HTR-8/SVneo (cell line): ENCODE measurements at regions not wholly inside any gene's neighbourhood (a gene's known extent, or its start where the extent isn't known, plus 50 kb on each side); places are given as distances from the start of the nearest gene placed in this dataset.

Experiments
- DNase-seq: peaks from one replicate; pipeline ENCODE4 v3.0.0; 2011; ENCODE audit warnings: low spot score, mixed read lengths; ENCODE audit not compliant: insufficient read length
- FAIRE-seq: peaks from 2 replicates; lab custom pipeline; 2011; peaks lifted over from hg19 to GRCh38; lab: Jason Lieb, UNC

DNA sequence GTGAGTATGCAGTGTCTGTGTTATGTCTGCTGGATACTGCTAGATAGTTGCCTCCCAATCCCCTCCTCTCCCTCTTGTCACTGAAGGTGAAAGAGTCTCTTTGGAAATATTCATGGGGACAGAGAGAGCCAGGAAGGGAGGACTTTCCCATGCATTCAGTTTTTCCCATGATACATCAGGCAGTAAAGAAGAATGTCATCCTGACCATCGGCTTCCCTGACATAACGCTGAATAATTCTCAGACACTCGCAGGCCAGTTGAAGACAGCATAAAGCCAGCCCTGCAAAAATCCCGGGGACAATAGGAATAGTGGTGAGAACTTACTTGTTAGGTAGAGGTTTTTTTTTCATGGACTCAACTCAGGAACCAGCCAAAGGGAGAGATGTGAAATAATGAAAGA, 58.1 kb downstream of the KLF4 start:
- DNase-seq (no peak), FAIRE-seq (peak; percentile 33)

DNA sequence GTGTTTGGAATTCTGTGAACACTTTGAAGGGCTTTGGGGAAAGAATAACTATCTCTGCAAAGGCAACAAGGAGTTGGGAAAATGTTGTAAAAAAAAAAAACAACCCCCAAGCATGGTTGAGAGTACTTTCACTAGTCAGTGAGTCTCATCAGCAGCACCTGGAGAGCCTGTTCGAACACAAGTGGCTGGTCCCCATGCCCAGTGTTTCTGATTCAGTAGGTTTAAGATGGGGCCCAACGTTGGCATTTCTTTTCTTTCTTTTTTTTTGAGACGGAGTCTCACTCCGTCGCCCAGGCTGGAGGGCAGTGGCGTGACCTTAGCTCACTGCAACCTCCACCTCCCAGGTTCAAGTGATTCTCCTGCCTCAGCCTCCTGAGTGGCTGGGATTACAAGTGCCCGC, 59.5 kb downstream of the KLF4 start:
- FAIRE-seq, result no peak
- no peak for DNase-seq

DNA sequence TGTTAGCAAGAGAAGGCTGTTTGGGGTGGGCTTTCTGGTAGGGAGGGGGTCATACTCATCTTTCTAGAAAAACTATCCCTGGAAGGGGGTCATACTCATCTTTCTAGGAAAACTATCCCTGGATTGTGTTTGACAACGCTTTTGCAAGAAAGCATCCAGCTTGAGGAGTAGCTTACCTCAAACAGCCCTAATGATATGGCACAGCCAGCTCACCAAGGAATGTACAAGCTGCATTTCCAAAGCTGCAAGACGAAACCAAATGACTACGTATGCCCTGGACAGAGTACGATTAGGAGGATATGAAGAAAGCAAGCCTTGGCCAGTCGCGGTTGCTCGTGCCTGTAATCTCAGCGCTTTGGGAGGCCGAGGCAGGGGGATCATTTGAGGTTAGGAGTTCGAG, 63.4 kb downstream of the KLF4 start:
- FAIRE-seq (no peak), DNase-seq (no peak)

DNA sequence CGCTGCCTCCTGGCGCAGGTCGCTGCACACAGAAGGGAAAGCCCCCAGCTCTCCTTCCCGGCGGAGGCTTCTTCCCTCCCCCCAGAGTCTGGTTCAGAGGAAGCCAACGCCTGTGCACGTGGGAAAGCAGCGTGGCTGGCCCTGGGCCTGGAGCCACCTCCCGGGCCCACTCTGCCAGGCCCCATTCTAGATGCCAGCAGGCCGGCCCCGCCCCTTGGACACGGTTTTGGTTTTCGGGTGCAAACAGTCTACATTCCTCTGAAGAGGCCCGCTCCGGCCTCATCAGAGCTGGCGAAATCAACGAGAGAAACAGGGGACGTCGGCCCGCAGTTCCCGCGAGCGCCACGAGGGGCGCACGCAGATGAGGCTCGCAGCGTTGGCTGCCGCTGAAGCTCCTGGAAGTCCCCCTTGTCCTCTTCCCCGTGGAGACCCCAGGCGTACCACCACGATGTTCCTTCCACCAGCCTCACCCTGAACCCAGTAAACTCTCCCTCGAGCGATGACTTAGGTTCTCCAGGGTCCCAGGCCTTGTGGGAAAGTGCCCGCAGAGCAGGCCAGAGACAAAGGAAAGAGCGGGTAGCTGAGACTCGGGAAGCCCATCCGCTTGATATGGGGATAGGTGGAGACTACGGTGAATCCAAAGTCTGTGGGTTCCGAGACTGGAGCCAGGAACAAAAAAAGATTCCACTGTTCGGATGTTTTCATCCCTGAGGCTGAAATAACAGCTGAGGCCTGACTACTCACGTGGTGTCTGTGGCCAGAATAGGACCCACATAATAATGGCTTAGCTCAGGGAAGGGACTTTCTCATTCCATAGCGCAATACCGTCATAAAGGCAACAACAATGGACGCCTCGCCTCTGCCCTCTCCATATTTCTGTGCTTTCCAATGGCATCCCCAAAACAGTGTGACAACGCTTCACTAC, 64.2 kb downstream of the KLF4 start:
- no peak for FAIRE-seq
- peak; percentile 24 for DNase-seq

DNA sequence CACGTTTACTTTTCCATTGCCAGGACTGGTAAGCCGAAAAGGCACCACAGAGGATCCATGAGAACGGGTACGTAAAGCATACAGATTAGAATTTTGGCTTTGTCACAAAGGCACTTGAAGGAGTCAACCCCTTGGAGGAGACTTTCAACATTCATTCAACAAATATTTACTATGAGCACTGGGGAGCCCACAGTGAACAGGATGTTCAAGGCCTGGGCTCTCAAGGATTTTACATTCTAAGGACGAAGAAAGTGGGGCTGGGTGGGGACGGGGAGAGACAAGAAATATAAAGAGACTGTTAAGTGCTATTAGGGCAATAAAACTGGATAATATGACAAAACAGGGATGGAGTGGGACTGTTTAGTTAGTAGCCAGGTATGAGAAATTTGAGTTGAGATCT, 66.0 kb downstream of the KLF4 start:
- no peak for FAIRE-seq
- no peak for DNase-seq

DNA sequence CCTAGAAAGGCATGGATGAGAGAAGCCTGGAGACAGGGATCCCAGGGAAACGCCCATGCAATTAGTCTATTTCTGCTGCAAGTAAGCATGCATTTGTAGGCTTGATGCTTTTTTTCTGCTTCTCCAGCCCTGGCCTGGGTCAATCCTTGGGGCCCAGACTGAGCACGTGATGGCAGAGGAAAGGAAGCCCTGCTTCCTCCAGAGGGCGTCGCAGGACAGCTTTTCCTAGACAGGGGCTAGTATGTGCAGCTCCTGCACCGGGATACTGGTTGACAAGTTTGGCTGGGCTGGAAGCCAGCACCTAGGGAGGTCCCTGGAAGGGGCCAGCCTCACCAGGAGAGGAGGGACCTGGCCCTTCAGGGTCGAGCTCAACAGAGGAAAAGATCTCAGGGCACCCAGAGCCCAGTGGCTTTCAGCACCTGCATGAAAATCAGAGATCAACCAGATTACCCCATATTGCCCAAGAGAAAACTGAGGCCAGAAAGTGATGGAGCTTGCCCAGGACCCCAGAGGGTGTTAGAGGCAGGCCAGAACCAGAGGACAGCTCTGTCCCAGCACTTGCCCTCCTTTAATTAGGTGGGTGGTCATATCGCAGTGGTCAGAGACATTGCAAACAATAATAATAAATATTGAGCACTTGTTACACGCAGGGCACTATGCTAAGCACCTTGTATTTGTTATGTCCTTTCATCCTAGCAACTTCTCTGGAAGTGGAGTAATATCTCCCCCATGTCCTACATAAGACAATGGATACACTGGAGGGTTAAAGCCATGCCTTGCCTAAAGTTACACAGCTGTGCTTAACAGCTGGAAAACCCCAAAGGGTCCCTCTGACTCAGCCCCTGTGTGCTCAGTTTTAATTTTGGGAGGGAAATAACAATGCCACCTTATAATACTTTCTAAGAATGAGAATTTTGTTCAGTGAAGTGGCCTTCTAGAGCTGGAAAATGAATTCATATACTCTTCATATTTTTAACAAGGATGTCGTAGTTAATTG, 67.1 kb downstream of the KLF4 start:
- FAIRE-seq (no peak), DNase-seq (peak; percentile 70)

DNA sequence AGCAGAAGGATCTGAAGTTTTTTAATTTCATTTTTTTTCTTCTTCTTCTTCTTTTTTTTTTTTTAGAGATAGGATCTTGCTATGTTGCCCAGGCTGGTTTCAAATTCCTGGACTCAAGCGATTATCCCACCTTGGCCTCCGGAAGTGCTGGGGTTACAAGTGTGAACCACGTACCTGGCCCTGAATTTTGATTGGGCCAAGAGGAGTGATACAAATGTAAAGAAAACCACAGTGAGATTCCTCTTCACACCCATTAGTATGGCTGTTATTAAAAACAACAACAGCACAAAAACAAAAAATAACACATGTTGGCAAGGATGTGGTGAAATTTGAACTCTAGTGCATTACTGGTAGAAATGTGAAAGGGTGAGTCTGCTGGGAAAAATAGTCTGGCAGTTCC, 79.1 kb downstream of the KLF4 start:
- FAIRE-seq, result no peak
- DNase-seq, result no peak

DNA sequence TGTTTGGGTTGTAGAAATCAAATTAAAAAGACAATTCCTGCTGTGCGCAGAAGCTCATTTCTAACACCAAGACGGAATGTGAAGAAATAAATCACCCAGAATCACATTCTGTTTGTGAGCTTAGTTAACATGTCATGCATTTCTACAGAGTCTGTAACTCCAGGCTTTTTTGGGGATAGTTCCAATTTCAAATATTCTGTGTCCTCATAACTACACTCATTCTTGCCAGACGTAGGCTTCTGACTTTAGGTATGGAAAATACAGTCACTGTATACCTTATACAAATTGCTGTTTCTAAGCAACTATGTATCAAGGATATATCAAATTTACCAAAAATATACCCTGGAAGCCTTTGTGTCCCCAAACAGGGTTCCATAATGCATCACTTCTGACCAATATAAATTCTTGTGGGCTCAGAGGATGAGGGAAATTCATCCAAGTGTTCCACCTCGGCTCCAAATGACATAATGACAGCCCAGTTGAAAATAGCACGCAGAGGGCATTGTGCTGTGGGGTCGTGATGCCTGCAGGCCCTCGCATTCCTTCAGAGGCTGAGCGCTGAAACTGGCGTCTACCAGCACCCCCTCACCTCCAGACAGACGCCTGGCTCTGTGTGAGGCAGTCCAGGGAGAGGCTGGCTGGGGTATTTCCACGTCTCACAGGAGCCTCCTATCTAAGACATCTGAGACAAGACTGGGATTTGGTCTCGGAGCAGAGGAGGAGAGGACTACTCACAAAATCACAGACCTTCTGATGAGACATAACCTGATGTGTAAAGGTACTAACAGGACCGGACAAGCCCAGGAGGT, 79.8 kb downstream of the KLF4 start:
- DNase-seq, result no peak
- FAIRE-seq, result no peak

DNA sequence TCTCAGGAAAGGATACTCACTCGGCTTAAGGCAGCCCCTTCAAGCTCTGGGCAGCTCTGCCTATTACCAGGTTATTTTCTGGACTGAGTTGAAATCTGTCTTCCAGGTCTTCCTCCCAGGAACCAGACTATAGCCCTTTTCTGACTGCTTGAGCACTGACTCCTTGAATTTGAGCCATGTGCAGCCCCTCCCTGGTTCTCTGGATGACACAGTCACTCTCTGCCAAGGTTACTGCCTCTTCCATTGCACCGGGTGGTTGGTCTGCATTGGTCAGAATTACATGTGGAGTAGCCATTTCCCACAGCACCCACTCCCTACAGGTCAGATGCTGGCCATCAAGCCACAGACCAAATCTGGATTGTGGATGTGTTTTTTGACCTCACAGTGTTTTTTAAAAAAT, 81.9 kb downstream of the KLF4 start:
- FAIRE-seq (no peak), DNase-seq (no peak)

DNA sequence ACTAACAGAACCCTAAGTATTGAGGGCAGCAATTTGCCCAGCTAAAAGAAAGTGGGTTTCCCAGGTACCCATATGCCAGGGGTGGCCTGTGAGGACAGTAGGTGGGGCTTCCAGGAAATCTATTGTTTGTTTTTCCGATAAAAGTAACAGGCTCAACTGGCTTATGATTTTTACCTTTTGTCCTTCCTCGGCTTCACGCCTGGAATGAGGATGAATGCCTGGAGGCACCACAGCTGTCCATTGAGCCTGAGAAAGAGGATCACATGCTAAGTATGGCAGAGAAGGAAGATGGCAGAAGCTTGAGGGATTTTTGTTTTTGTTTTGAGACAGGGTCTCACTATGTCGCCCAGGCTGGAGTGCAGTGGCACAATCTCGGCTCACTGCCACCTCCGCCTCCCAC, 84.1 kb downstream of the KLF4 start:
- DNase-seq (no peak), FAIRE-seq (no peak)

DNA sequence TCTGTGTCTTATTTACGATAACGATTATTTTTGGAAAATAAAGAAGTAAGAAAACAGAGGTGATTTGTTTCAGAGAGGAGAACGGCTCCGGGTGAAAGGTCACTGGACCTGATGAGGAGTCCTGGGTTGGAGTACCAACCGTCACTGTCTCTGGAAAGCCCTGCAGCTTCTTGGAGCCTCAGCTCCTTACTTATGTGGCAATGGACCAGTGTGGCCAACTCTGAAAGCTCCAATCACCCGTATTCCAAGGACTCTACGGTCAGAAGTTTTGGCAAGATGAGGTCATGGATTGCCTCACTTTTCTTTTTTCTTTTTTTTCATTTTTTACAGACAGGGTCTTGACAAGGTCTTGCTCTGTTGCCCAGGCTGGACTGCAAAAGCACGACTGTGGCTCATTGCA, 84.8 kb downstream of the KLF4 start:
- DNase-seq, result no peak
- FAIRE-seq, result no peak

DNA sequence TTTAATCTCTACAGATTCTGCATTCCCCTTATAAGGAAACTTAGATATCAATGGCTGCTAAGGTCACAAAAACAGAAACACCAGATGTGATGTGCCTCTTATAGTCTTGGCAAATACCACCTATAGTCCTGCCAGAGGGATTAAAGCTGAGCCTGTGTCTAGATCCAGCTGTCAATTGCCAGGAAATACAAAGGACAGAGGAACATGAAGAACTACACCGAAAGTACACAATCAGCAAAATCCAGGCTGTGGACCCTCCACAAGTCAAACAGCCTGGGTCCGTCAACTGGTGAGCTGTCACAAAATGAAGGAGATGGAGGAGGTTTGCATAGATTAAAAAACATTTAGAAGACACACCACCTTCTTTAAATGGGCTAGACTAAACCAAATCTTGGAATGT, 85.4 kb downstream of the KLF4 start:
- FAIRE-seq (no peak), DNase-seq (no peak)

DNA sequence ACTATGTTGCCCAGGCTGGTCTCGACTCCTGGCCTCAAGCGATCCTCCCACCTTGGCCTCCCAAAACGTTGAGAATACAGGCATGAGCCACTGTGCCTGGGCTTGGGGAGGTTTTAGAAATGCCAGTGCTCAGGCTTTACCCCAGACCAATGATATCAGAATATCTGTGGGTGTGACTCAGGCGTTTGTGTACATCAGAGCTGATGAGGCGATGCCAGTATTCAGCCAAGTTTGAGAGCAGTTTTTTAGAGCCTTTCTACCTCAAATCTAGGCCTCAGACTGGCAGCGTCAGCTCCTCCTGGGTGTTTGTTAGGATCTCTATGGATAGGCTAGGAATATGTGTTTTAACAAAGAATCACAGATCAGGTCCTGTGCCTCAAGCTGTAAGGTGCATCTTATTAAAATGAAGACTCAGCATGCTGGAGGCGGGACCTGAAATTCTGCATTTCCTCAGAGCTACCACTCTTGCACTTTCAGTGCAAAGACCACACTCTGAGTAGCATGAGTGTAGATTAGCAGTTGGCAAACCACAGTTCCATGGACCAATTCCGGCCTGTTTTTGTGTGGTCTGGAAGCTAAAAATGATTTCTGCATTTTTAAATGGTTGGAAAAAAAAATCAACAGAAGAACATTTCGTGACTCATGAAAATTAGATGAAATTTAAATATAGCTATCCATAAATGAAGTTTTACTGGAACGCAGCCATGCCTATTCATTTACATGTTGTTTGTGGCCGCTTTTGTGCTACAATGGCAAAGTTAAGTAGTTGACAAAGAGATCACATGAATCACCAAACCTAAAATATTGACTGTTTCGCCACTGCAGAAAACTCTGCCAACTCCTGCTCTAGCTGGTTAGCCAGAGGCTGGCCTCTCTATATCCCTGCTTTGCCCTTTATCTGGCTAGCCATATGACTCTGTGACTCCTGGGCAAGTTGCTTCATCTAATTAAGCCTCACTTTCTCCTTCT, 92.2 kb downstream of the KLF4 start:
- FAIRE-seq (no peak), DNase-seq (no peak)

DNA sequence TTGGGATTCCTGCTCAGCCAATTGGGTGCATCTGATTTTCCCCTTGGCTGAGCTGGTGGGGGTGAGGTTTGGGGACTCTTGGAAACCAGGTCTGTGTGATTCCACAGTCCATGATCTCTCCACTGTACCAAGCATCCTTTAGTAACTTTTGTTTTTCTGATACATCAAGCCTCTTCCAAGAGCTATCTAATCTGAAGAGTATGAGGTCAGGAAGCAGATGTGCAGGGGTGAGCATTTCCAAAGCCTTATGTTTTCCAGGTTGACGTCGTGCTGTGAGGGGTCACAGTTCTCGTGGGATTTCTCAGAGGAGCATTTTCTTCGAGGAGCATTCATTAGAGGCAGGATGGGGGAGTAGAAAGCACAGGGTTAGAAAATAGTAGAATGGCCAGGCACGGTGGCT, 95.3 kb downstream of the KLF4 start:
- DNase-seq (no peak), FAIRE-seq (no peak)

DNA sequence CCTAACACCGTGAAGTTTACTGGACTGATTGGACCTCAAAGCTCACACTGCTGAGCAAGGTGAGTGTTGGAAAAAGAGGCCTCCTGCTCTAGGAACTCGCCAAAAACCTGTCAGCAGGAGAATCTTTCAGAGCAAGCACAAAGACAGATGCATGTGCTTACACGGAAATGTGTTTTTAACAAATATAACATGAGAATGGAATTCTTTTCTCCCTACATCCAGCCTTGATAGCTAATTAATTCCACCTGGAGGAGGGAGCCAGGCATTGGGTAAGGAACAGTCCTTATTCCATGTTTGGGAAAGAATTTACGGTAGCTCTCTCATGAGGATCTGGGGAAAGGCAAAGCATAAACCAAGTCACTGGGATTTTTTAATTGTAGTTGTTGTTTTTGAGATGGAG, 98.8 kb downstream of the KLF4 start:
- FAIRE-seq, result no peak
- no peak for DNase-seq

DNA sequence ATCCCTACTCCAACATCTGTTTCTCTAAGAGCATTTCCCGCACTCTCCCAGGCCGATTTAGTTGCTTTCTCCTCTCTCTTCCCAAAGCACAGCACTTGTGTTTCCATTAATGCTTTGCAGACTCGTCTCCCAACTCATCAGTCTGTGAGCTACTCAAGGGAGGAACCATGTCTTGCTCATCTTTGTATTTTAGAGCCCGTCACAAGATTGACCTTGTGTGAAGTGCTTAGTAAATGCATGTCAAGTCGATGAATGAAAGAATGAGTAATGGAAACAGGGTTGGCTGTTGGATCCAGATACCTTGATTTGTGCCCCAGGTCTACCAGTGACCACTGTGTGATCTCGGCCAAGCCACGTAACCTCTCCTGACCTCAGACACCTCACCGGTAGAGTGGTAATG, 99.3 kb downstream of the KLF4 start:
- no peak for DNase-seq
- FAIRE-seq, result peak; percentile 38

DNA sequence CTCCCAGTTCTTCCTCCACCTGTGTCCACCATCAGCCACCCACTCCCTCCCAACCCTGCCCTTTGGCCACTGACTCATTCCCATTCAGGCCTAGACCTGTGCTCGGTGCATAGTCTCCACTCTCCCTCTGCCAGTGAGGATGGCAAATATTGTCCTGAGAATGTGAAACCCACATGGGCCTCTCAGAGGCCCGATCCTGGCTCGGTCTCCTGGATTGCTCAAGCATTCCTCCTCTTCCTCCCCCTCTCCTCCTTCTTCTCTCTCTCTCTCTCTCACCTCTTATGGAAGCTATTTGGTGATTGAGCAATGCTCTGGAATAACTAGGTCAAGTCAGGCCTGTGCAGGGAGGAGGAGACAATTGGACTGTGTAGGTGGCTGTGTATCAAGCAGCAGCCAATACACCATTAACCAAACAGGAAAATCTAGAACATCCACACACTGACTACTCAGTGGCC, 99.9 kb downstream of the KLF4 start:
- DNase-seq, result no peak
- FAIRE-seq, result peak; percentile 23

DNA sequence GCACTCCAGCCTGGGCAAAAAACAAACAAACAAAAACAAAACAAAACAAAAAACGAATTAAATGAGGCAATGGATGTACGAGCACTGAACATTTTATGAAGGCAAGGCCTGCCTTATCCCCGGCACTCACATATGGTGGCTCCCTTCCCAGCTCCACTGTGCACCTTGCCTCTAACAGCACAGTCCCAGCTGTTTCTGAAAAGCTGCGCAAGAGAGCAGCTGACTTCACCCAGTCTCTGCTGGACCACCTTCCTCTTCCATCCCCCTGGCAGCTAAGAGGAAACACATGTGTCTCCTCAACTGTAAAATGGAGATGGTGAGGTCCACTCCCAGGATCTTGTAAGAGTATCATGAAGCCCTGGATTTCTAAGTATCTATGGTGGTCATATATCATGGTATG, 100.7 kb downstream of the KLF4 start:
- FAIRE-seq, result no peak

DNA sequence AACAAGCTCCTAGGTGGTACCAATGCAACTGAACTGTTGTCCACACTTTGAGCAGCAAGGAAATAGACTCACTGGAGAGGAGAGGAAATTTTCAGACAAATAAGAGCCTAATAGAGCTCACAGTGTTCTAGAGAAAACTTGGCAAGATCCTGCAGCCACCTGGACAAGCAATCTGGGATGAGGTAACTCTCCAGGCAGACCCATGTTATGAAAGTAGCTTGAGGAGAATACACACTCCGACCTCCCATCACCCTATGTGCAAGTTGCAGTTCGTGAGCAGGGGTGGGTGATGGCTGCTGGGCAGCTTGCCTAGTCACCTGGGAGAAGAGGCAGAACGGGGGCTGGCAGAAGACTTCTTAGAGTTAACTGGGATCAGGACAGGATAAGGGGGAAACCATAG, 102.2 kb downstream of the KLF4 start:
- FAIRE-seq (no peak), DNase-seq (no peak)

More for the DNA sequence above, 100.7 kb downstream of the KLF4 start:
- DNase-seq, result no peak
